Small intestine (tissue), 7 donors: ENCODE measurements at regions not wholly inside any gene's neighbourhood (a gene's known extent, or its start where the extent isn't known, plus 50 kb on each side); places are given as distances from the start of the nearest gene placed in this dataset.
"Not testable (repeated sequence)": the region's sequence is repeated elsewhere in the genome, so short reads cannot be mapped to it uniquely, and the experiment has no call there.

Source experiments
- DNase-seq, 2 donors: peaks; one replicate each; pipeline versions ENCODE4 v3.0.0 to v3.0.0-alpha.2; 2013
- FAIRE-seq: peaks from 2 replicates; lab custom pipeline; 2012; peaks lifted over from hg19 to GRCh38; lab: Jason Lieb, UNC
- H3K27ac ChIP-seq, 3 donors: one replicate each; pipeline ENCODE4 v1.5.1; 2013; ENCODE audit warnings: low read length in 2 of 3, mild to moderate bottlenecking in 2 of 3, control low read depth in 1 of 3, inconsistent platforms in 1 of 3, low read depth in 1 of 3, moderate library complexity in 1 of 3
- H3K27me3 ChIP-seq, 3 donors: one replicate each; pipeline ENCODE4 v1.6.1; 2013; ENCODE audit warnings: low read length in 3 of 3, inconsistent platforms in 1 of 3; ENCODE audit not compliant: control insufficient read depth in 3 of 3, insufficient read depth in 3 of 3
- H3K36me3 ChIP-seq, 3 donors: one replicate each; pipeline ENCODE4 v1.6.1; 2013; ENCODE audit warnings: low read length in 3 of 3, inconsistent platforms in 1 of 3, low read depth in 1 of 3, mild to moderate bottlenecking in 1 of 3, moderate library complexity in 1 of 3; ENCODE audit not compliant: control insufficient read depth in 3 of 3, insufficient read depth in 2 of 3
- H3K4me1 ChIP-seq, 3 donors: one replicate each; pipeline ENCODE4 v1.6.1; 2013; ENCODE audit warnings: low read length in 2 of 3, inconsistent platforms in 1 of 3, low read depth in 1 of 3, mild to moderate bottlenecking in 1 of 3, moderate library complexity in 1 of 3; ENCODE audit not compliant: control insufficient read depth in 3 of 3, insufficient read depth in 2 of 3
- H3K4me3 ChIP-seq, 3 donors: one replicate each; pipeline ENCODE4 v1.5.1; 2013; ENCODE audit warnings: low read length in 3 of 3, control low read depth in 1 of 3, inconsistent platforms in 1 of 3, low read depth in 1 of 3, mild to moderate bottlenecking in 1 of 3, moderate library complexity in 1 of 3
- H3K9me3 ChIP-seq, 2 donors: one replicate each; pipeline ENCODE4 v1.6.1; 2013; ENCODE audit warnings: low read depth in 1 of 2, low read length in 1 of 2; ENCODE audit not compliant: control insufficient read depth in 2 of 2, insufficient read depth in 1 of 2
- WGBS, 3 donors: extraction: QIAGEN DNeasy Blood & Tissue Kit; methylation state at CpG; one replicate each; pipeline ENCODE4 v1.1.7; 2013; 5-methylcytosine and 5-hydroxymethylcytosine counted together
- donor health status: healthy with polysubstance abuse.
- donor health status: control.
- donor health status: control.
- donor health status: Bipolar disorder and iron deficiency.
- donor health status: healthy.

DNA sequence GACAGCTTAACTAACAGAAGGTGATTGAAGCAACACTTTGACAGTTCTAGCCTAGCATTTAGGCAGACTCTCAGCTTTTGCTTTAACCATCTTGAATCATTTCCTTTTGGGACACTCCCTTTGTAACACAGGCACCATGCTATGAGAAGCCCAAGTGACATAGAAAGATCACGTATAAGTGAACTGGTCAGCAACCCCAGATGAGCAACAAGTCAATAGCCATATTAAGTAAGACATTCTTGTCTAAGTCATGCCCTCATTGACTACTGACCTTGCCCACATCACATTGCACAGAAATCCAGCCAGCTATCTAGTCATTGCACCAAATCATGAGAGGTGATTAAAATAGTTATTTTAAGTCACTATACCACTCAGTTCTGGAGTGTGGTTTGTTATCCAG, 476.8 kb downstream of the TRHDE start:
- H3K27ac ChIP-seq, result no peak overlapping the region
- no peak for DNase-seq
- H3K36me3 ChIP-seq, result no peaks in the 10 kb centered on the region
- no peaks in the 10 kb centered on the region for H3K9me3 ChIP-seq
- 82 to 97% (median 85%) methylated on average over 1 of the region's 1 CpG for WGBS, 3 donors
- no peak for FAIRE-seq
- no peaks in the 10 kb centered on the region for H3K27me3 ChIP-seq
- no peaks in the 10 kb centered on the region for H3K4me1 ChIP-seq
- H3K4me3 ChIP-seq, result no peak overlapping the region

DNA sequence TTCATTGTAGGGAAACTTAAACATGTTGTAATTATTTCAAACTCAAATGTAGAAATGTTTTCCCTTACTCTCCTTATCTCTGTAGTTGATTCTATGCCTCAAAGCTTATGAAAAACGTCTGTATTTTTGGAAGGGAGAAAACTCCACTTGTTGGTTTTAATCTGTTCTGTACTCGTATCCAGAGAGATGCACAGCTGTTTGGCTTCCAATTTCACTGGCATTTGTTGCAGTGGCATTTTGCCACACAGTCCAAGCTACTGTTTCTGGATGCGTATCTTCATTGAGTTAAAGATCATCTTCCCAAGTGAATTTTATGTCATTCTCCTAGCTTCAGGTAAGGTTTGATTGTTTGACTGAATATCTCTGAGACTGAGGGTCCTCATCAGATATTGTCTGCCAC, 481.4 kb downstream of the TRHDE start:
- 52 to 57% (median 55%) methylated on average over 3 of the region's 3 CpGs for WGBS, 3 donors
- Histone ChIP-seq H3K27ac (no peak overlapping the region), H3K4me1 (no peaks in the 10 kb centered on the region), H3K27me3 (no peaks in the 10 kb centered on the region), H3K36me3 (no peaks in the 10 kb centered on the region), H3K9me3 (peaks cover 0 to 12% of the 10 kb centered on the region in 2 donors), H3K4me3 (no peak overlapping the region)
- no peak for FAIRE-seq
- DNase-seq, result no peak

DNA sequence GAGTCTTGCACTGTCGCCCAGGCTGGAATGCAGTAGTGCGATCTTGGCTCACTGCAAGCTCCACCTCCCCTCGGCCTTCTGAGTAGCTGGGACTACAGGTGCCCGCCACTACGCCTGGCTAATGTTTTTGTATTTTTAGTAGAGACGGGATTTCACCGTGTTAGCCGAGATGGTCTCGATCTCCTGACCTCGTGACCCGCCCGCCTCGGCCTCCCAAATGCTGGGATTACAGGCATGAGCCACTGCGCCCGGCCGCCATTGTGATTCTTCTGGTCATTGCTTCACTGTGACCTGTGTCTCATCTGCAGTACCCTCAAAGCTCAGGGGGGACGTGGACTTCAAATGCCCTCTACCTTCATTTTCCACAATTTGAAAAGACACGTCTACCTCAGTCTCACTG, 481.9 kb downstream of the TRHDE start:
- not testable (repeated sequence) for H3K36me3 ChIP-seq, FAIRE-seq, H3K4me3 ChIP-seq, H3K27me3 ChIP-seq, H3K27ac ChIP-seq, H3K4me1 ChIP-seq, DNase-seq
- peaks cover 0 to 12% of the 10 kb centered on the region in 2 donors for H3K9me3 ChIP-seq
- 90 to 93% (median 92%) methylated on average over 17 to 18 of the region's 18 CpGs for WGBS, 3 donors

DNA sequence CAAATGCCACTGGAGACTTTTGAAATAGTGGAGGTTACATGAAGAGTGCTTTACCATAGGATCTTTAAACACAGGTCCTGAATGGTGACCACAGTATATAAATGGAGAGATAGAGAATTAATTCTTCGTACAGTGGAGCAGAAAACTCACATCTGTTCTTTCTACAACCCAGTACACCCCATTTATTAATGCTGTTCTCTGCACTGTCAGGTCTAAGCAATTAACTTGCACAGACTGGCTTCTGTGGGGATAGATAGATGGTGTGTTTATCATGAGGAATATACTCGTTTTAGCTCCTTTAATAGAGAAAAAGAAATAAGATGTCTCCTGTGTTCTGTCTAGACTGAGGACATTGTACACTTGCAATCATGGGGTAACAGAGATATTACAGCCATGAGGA, 494.3 kb downstream of the TRHDE start:
- Histone ChIP-seq H3K36me3 (no peaks in the 10 kb centered on the region), H3K27me3 (no peaks in the 10 kb centered on the region), H3K4me1 (no peaks in the 10 kb centered on the region), H3K4me3 (no peak overlapping the region), H3K9me3 (no peaks in the 10 kb centered on the region), H3K27ac (no peak overlapping the region)
- FAIRE-seq (no peak), DNase-seq (no peak)
- 38 to 49% (median 45%) methylated on average over 2 of the region's 2 CpGs for WGBS, 3 donors

DNA sequence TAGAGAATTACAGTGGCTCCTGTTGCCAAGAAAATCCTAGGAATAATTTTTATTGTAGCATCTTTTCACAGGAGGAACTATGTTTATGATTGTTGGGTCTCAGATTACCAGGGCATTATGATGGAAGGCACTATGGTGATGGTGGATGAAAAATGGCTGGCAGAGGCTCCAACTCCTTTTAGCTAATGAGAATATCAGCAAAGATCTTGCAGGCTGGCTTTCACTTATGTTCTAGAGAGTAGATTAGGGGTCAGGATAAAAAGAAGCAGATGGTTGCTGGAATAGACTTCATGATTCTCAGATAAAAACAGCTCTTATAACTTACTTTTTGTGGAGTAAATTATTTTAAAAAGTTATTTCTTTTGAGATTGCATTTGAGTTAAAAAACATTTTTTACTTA, 501.9 kb downstream of the TRHDE start:
- Histone ChIP-seq H3K27ac (no peak overlapping the region), H3K4me1 (no peaks in the 10 kb centered on the region), H3K36me3 (no peaks in the 10 kb centered on the region), H3K9me3 (no peaks in the 10 kb centered on the region), H3K4me3 (no peak overlapping the region), H3K27me3 (no peaks in the 10 kb centered on the region)
- no peak for FAIRE-seq
- no peak for DNase-seq

DNA sequence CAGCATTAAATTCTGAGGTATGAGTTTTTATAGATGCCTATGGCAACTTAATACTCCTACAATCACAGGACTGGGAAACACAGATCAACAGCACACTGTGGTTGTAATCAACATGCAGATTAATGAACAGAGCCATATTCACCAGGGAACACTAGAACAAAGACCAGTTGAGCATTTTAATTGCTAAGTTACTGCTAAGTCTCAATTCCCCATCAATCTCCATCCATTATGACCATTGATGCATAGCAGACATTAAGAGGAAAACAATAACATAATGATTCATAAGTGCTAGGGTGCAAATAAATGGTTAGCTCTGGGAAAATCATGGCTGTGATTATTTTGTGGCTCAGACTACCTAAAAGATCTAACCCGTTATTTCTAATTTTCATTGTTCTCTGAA, 505.6 kb downstream of the TRHDE start:
- FAIRE-seq (no peak), DNase-seq (no peak)
- WGBS, 3 donors, result 83 to 92% (median 89%) methylated on average over 1 of the region's 1 CpG
- Histone ChIP-seq H3K27ac (no peak overlapping the region), H3K27me3 (no peaks in the 10 kb centered on the region), H3K4me1 (no peaks in the 10 kb centered on the region), H3K36me3 (no peaks in the 10 kb centered on the region), H3K4me3 (no peak overlapping the region), H3K9me3 (no peaks in the 10 kb centered on the region)

DNA sequence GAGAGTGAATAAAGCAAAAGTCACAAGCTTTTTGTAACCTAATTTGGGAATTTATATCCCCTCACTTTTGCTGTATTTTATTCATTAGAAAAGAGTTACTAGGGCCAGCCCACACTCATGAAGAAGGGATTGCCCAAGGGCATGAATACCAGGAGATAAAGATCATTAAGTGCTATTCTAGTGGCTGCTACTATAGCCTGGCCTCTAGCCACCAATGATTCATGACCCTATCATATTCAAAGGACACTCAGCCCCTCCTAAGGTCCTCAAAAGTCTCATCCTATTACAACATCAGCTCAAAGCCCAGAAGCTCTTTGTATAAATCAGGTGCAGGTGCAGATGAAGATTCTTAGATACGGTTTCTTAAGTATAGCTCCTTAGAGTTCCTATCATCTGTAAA, 518.1 kb downstream of the TRHDE start:
- DNase-seq (no peak), FAIRE-seq (no peak)
- H3K9me3 ChIP-seq, result peaks cover 0 to under 1% of the 10 kb centered on the region in 2 donors
- WGBS, 3 donors, result 65 to 81% (median 78%) methylated on average over 1 of the region's 1 CpG
- no peak overlapping the region for H3K4me3 ChIP-seq
- no peak overlapping the region for H3K27ac ChIP-seq
- no peaks in the 10 kb centered on the region for H3K4me1 ChIP-seq
- no peaks in the 10 kb centered on the region for H3K36me3 ChIP-seq
- no peaks in the 10 kb centered on the region for H3K27me3 ChIP-seq

DNA sequence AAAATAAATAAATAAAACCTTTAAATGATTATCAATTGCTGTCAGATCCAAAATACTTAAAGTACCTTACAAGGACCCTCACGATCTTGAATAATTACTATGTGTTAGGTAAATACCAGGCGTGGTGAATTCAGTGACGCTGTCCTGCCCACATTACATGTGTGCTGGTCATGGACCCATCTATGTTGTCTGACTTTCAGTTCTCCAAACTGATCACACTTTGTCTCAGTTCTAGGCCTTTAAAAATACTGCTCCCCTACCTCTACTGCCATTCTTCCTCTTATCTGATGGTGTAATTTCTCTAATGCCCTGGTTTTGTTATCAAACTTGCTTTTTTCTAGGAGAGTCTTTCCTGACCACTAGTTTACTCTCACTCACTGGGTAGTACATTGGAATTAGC, 520.7 kb downstream of the TRHDE start:
- FAIRE-seq, result no peak
- Histone ChIP-seq H3K9me3 (peaks cover 0 to 3% of the 10 kb centered on the region in 2 donors), H3K36me3 (no peaks in the 10 kb centered on the region), H3K4me1 (no peaks in the 10 kb centered on the region), H3K27me3 (no peaks in the 10 kb centered on the region), H3K4me3 (no peak overlapping the region), H3K27ac (no peak overlapping the region)
- 89 to 93% (median 89%) methylated on average over 3 of the region's 3 CpGs for WGBS, 3 donors
- no peak for DNase-seq

DNA sequence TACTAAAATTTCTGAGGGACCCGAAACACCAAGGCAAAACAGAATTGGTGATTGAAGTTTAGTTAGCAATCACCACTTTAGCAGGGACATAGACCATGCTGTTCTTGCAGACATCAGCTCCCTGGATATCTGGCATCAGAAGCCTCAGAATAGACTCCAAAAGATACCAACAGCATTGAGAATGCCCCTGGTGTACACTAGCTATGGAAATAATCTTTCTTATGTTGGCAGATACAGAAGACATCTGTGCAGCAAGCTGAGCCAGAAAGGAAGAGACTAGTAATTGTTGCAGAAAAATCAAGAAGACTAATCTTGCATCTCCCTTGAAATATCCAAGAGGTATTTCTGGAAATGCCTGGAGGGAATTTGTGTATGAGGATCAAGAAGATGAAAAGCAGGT, 521.6 kb downstream of the TRHDE start:
- WGBS, 3 donors, result 84 to 89% (median 89%) methylated on average over 1 of the region's 1 CpG
- H3K4me3 ChIP-seq, result no peak overlapping the region
- no peaks in the 10 kb centered on the region for H3K36me3 ChIP-seq
- H3K4me1 ChIP-seq, result no peaks in the 10 kb centered on the region
- DNase-seq (no peak), FAIRE-seq (no peak)
- no peak overlapping the region for H3K27ac ChIP-seq
- H3K9me3 ChIP-seq, result peaks cover 0 to 3% of the 10 kb centered on the region in 2 donors
- no peaks in the 10 kb centered on the region for H3K27me3 ChIP-seq
